ENCODE measurements at regions not wholly inside any gene's neighbourhood (a gene's known extent, or its start where the extent isn't known, plus 50 kb on each side); places are given as distances from the start of the nearest gene placed in this dataset.

DNA sequence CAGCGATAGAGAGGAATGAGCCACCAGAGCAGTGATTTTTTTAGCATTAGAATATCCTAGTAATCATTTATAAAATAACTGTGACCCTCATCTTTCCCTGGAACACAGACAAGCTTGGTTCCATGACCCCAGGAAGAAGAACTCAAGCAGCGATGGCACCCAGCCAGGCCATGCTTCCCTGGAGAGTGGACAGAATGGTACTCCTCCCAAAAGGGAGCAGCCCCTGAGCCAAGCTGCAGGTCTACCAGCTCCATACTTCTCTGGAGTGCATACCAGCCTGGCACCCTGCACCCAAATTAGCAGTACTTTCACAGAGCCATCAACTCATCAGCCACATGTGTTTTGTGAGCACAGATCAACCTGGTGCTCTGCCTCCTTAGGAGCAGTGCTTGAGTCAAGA lies 310.9 kb upstream of the PCDH10 start:
- Histone ChIP-seq H2AFZ (ENCODE audit: low read depth, low read length, poor library complexity, severe bottlenecking) (no peak overlapping the region), H3K9me2 (ENCODE audit: insufficient read depth) (no peaks in the 10 kb centered on the region), H3K79me2 (ENCODE audit: insufficient read depth, low read length) (no peaks in the 10 kb centered on the region), H3K27me3 (ENCODE audit: insufficient read depth, low read length) (no peaks in the 10 kb centered on the region), H3K9ac (ENCODE audit: low read length) (no peak overlapping the region), H4K20me1 (ENCODE audit: insufficient read depth) (no peaks in the 10 kb centered on the region), H3K4me3 (replicated peaks in 1 of 2; ENCODE audit: low read depth in 1 of 2, low read length in 2 of 2) (no peak overlapping the region), H3K27ac (ENCODE audit: low read depth, low read length) (no peak overlapping the region), H3K4me2 (ENCODE audit: low read length) (no peak overlapping the region), H3K36me3 (ENCODE audit: control insufficient read depth in 1 of 2, insufficient read depth in 2 of 2, low read length in 2 of 2) (no peaks in the 10 kb centered on the region), H3K9me3 (ENCODE audit: control insufficient read depth in 1 of 2, insufficient read depth in 1 of 2, low read depth in 1 of 2, low read length in 2 of 2) (peaks cover 0 to 10% of the 10 kb centered on the region in 2 experiments; a peak in 2 of 4 replicates), H3K4me1 (ENCODE audit: control insufficient read depth in 1 of 2, insufficient read depth in 2 of 2, low read length in 2 of 2) (no peaks in the 10 kb centered on the region)
- ChIA-PET RAD21 (ENCODE audit: low non-redundant PET in 1 of 2, low total read pairs in 2 of 2, uncharacterized antibody in 2 of 2, unreplicated experiment in 2 of 2) (no interaction called here), CTCF (no interaction called here), POLR2A (no interaction called here)
- intact Hi-C loops (cut with micrococcal nuclease): no loop called here
- DNase-seq (ENCODE audit: low read depth, low spot score): no peak
- BruUV-seq (replicated peaks): no TSS peak
- no peak for TF ChIP-seq EZH2phosphoT487 (IDR thresholded peaks at IDR 0.05; ENCODE audit: borderline replicate concordance)
- no peak for TF ChIP-seq POLR2AphosphoS5 (IDR thresholded peaks at IDR 0.05; ENCODE audit: low read depth, low read length)
- no peak for TF ChIP-seq CBX3 (IDR thresholded peaks at IDR 0.05; ENCODE audit: low read depth)
- TF ChIP-seq, protein P1, sequence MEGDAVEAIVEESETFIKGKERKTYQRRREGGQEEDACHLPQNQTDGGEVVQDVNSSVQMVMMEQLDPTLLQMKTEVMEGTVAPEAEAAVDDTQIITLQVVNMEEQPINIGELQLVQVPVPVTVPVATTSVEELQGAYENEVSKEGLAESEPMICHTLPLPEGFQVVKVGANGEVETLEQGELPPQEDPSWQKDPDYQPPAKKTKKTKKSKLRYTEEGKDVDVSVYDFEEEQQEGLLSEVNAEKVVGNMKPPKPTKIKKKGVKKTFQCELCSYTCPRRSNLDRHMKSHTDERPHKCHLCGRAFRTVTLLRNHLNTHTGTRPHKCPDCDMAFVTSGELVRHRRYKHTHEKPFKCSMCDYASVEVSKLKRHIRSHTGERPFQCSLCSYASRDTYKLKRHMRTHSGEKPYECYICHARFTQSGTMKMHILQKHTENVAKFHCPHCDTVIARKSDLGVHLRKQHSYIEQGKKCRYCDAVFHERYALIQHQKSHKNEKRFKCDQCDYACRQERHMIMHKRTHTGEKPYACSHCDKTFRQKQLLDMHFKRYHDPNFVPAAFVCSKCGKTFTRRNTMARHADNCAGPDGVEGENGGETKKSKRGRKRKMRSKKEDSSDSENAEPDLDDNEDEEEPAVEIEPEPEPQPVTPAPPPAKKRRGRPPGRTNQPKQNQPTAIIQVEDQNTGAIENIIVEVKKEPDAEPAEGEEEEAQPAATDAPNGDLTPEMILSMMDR (IDR thresholded peaks at IDR 0.05 in 2 of 3, conservative IDR thresholded peaks at IDR 0.05 in 1 of 3; ENCODE audit: borderline replicate concordance in 1 of 3, insufficient read depth in 1 of 3, low read depth in 2 of 3, low read length in 2 of 3): no peak
- no peak for TF ChIP-seq FOSL1 (IDR thresholded peaks at IDR 0.05; ENCODE audit: low read depth)
- TF ChIP-seq, protein P2, sequence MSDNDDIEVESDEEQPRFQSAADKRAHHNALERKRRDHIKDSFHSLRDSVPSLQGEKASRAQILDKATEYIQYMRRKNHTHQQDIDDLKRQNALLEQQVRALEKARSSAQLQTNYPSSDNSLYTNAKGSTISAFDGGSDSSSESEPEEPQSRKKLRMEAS (IDR thresholded peaks at IDR 0.05): no peak
- TF ChIP-seq TCF7L2 (IDR thresholded peaks at IDR 0.05; ENCODE audit: borderline replicate concordance, extremely low read depth, insufficient read depth, insufficient read length): no peak
- ATAC-seq: no peak

DNA sequence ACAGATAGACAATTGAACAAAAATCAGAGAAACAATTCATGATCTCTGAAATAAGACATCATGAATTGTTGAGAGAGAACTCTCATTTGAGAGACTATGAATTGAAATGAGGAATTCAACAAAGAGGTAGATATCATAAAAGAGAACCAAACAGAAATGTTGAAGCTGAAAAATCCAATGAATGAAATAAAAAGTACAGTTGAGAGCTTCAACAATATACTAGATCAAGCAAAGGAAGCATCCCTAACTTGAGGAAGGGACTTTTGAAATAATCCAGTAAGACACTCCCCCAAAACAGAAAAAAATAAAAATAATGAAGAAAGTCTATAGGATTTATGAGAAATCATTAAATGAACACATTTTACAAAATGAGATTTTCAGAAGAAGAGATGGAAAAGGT lies 310.0 kb upstream of the PCDH10 start:
- no TSS peak for BruUV-seq (replicated peaks)
- H3K27me3 ChIP-seq (ENCODE audit: insufficient read depth, low read length): no peaks in the 10 kb centered on the region
- CTCF ChIA-PET: no interaction called here
- intact Hi-C loops (cut with micrococcal nuclease): no loop called here
- H3K9me2 ChIP-seq (ENCODE audit: insufficient read depth): no peaks in the 10 kb centered on the region
- H4K20me1 ChIP-seq (ENCODE audit: insufficient read depth): no peaks in the 10 kb centered on the region
- no peak overlapping the region for H3K27ac ChIP-seq (ENCODE audit: low read depth, low read length)
- no peaks in the 10 kb centered on the region for H3K79me2 ChIP-seq (ENCODE audit: insufficient read depth, low read length)
- peaks cover 0 to 10% of the 10 kb centered on the region in 2 experiments; a peak in 2 of 4 replicates for H3K9me3 ChIP-seq (ENCODE audit: control insufficient read depth in 1 of 2, insufficient read depth in 1 of 2, low read depth in 1 of 2, low read length in 2 of 2)
- RAD21 ChIA-PET (ENCODE audit: low non-redundant PET in 1 of 2, low total read pairs in 2 of 2, uncharacterized antibody in 2 of 2, unreplicated experiment in 2 of 2): no interaction called here
- no peak overlapping the region for H3K9ac ChIP-seq (ENCODE audit: low read length)
- ATAC-seq (no peak), DNase-seq (ENCODE audit: low read depth, low spot score) (no peak)
- no peak overlapping the region for H3K4me2 ChIP-seq (ENCODE audit: low read length)
- H3K4me3 ChIP-seq (replicated peaks in 1 of 2; ENCODE audit: low read depth in 1 of 2, low read length in 2 of 2): no peak overlapping the region
- H3K36me3 ChIP-seq (ENCODE audit: control insufficient read depth in 1 of 2, insufficient read depth in 2 of 2, low read length in 2 of 2): no peaks in the 10 kb centered on the region
- no peaks in the 10 kb centered on the region for H3K4me1 ChIP-seq (ENCODE audit: control insufficient read depth in 1 of 2, insufficient read depth in 2 of 2, low read length in 2 of 2)
- POLR2A ChIA-PET: no interaction called here
- H2AFZ ChIP-seq (ENCODE audit: low read depth, low read length, poor library complexity, severe bottlenecking): no peak overlapping the region
- TF ChIP-seq EZH2 (IDR thresholded peaks at IDR 0.05) (no peak), EZH2phosphoT487 (IDR thresholded peaks at IDR 0.05; ENCODE audit: borderline replicate concordance) (no peak), EGR1 (IDR thresholded peaks at IDR 0.05; ENCODE audit: low read depth) (no peak), ZFX (IDR thresholded peaks at IDR 0.05) (no peak), TCF7L2 (IDR thresholded peaks at IDR 0.05; ENCODE audit: borderline replicate concordance, extremely low read depth, insufficient read depth, insufficient read length) (no peak), FOSL1 (IDR thresholded peaks at IDR 0.05; ENCODE audit: low read depth) (no peak), SP1 (IDR thresholded peaks at IDR 0.05; ENCODE audit: low read depth) (no peak), CBX3 (IDR thresholded peaks at IDR 0.05; ENCODE audit: low read depth) (no peak), YY1 (IDR thresholded peaks at IDR 0.05; ENCODE audit: extremely low read depth, insufficient replicate concordance, low read depth, low read length) (no peak), SIN3A (IDR thresholded peaks at IDR 0.05; ENCODE audit: low read depth) (no peak), JUND (IDR thresholded peaks at IDR 0.05) (no peak)
